ENCODE measurements at regions not wholly inside any gene's neighbourhood (a gene's known extent, or its start where the extent isn't known, plus 50 kb on each side); places are given as distances from the start of the nearest gene placed in this dataset.

- ATAC-seq (ENCODE audit: low FRiP score in 2 of 2) (no peak), DNase-seq (no peak)
- no peaks in the 10 kb centered on the region for H3K4me1 ChIP-seq
- H3K4me3 ChIP-seq, result no peak overlapping the region
- 75 to 78% methylated on average over 1 of the region's 1 CpG for WGBS, 2 donors
- TF ChIP-seq EP300 (IDR thresholded peaks at IDR 0.05) (no peak), CTCF (IDR thresholded peaks at IDR 0.05) (no peak), POLR2AphosphoS5 (IDR thresholded peaks at IDR 0.05) (no peak), POLR2A (IDR thresholded peaks at IDR 0.05) (no peak)
- H3K9me3 ChIP-seq, result no peaks in the 10 kb centered on the region
- no peak overlapping the region for H3K27ac ChIP-seq
- H3K36me3 ChIP-seq, result no peaks in the 10 kb centered on the region
- no peaks in the 10 kb centered on the region for H3K27me3 ChIP-seq
Measured at GRCh38 chr4:110266136-110266535, 67.7 kb upstream of the ELOVL6 start.

- Histone ChIP-seq H3K27ac (no peak overlapping the region), H3K4me3 (no peak overlapping the region), H3K36me3 (no peaks in the 10 kb centered on the region), H3K4me1 (no peaks in the 10 kb centered on the region), H3K27me3 (no peaks in the 10 kb centered on the region), H3K9me3 (no peaks in the 10 kb centered on the region)
- ATAC-seq (ENCODE audit: low FRiP score in 2 of 2) (no peak), DNase-seq (no peak)
- TF ChIP-seq POLR2AphosphoS5 (IDR thresholded peaks at IDR 0.05) (no peak), EP300 (IDR thresholded peaks at IDR 0.05) (no peak), POLR2A (IDR thresholded peaks at IDR 0.05) (no peak), CTCF (IDR thresholded peaks at IDR 0.05) (no peak)
- 87 to 91% methylated on average over 5 of the region's 5 CpGs for WGBS, 2 donors
Measured at GRCh38 chr4:110265001-110265400, 66.6 kb upstream of the ELOVL6 start.

- WGBS, 2 donors, result 87 to 88% methylated on average over 4 of the region's 4 CpGs
- TF ChIP-seq POLR2AphosphoS5 (IDR thresholded peaks at IDR 0.05), result no peak
- no peak for TF ChIP-seq CTCF (IDR thresholded peaks at IDR 0.05)
- no peak for TF ChIP-seq POLR2A (IDR thresholded peaks at IDR 0.05)
- no peak for TF ChIP-seq EP300 (IDR thresholded peaks at IDR 0.05)
- H3K27ac ChIP-seq, result no peak overlapping the region
- DNase-seq, result no peak
- no peaks in the 10 kb centered on the region for H3K27me3 ChIP-seq
- no peak for ATAC-seq (ENCODE audit: low FRiP score in 2 of 2)
- H3K4me1 ChIP-seq, result no peaks in the 10 kb centered on the region
- no peak overlapping the region for H3K4me3 ChIP-seq
- no peaks in the 10 kb centered on the region for H3K9me3 ChIP-seq
- H3K36me3 ChIP-seq, result no peaks in the 10 kb centered on the region
Measured at GRCh38 chr4:110260299-110260698, 61.9 kb upstream of the ELOVL6 start.

- no peaks in the 10 kb centered on the region for H3K36me3 ChIP-seq
- H3K27ac ChIP-seq, result no peak overlapping the region
- WGBS, 2 donors, result 54 to 59% methylated on average over 5 of the region's 5 CpGs
- no peaks in the 10 kb centered on the region for H3K4me1 ChIP-seq
- ATAC-seq (ENCODE audit: low FRiP score in 2 of 2) (no peak), DNase-seq (no peak)
- no peak for TF ChIP-seq EP300 (IDR thresholded peaks at IDR 0.05)
- TF ChIP-seq POLR2A (IDR thresholded peaks at IDR 0.05), result no peak
- TF ChIP-seq POLR2AphosphoS5 (IDR thresholded peaks at IDR 0.05), result no peak
- TF ChIP-seq CTCF (IDR thresholded peaks at IDR 0.05), result no peak
- H3K27me3 ChIP-seq, result no peaks in the 10 kb centered on the region
- no peaks in the 10 kb centered on the region for H3K9me3 ChIP-seq
- H3K4me3 ChIP-seq, result no peak overlapping the region
Measured at GRCh38 chr4:110250023-110250387, 51.6 kb upstream of the ELOVL6 start.

GRCh38 chr4:110248831-110249253 lies 50.4 kb upstream of the ELOVL6 start:
- WGBS, 2 donors, result 66 to 82% methylated on average over 5 of the region's 5 CpGs
- no peak overlapping the region for H3K27ac ChIP-seq
- H3K4me1 ChIP-seq, result no peaks in the 10 kb centered on the region
- H3K36me3 ChIP-seq, result no peaks in the 10 kb centered on the region
- no peaks in the 10 kb centered on the region for H3K9me3 ChIP-seq
- no peak overlapping the region for H3K4me3 ChIP-seq
- TF ChIP-seq POLR2A (IDR thresholded peaks at IDR 0.05) (no peak), EP300 (IDR thresholded peaks at IDR 0.05) (no peak), POLR2AphosphoS5 (IDR thresholded peaks at IDR 0.05) (no peak)
- DNase-seq (no peak), ATAC-seq (ENCODE audit: low FRiP score in 2 of 2) (no peak)
- no peaks in the 10 kb centered on the region for H3K27me3 ChIP-seq

Small RNA genes in the stretch of these regions (small RNA-seq; reads per million reads assigned to genes)
- gene AC108145.1 (0 reads per million in 4 donors), gene HSBP1P2 (0 reads per million in 4 donors), gene RNU6-205P (0 reads per million in 4 donors)
